Activated naive CD4-positive, alpha-beta T cell treated with anti-CD3 and anti-CD28 coated beads, Interleukin-2, amount 50 U/mL, for 16 hours (primary cell): ENCODE measurements at regions not wholly inside any gene's neighbourhood (a gene's known extent, or its start where the extent isn't known, plus 50 kb on each side); places are given as distances from the start of the nearest gene placed in this dataset.
"Not testable (repeated sequence)": the region's sequence is repeated elsewhere in the genome, so short reads cannot be mapped to it uniquely, and the experiment has no call there.

ENCODE experiments used
- DNase-seq: peaks from one replicate; pipeline ENCODE4 v3.0.0-alpha.2; 2020

DNA sequence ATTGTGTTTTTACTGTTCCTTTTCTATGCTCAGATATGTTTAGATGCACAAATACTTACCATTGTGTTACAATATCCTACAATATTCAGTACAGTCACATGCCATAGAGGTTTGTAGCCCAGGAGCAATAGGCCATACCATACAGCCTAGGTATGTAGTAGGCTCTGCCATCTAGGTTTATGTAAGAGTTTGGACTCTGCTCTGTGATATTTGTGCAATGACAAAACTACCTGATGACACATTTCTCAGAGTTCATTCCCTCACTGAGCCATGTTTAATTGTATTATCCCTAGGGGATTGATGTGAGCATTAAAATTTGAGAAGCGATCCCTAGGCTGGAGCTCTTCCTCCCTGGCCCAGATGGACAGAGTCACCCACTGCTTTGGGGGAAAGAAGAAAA is 270.0 kb upstream of the PROK2 start:
- no peak for DNase-seq

DNA sequence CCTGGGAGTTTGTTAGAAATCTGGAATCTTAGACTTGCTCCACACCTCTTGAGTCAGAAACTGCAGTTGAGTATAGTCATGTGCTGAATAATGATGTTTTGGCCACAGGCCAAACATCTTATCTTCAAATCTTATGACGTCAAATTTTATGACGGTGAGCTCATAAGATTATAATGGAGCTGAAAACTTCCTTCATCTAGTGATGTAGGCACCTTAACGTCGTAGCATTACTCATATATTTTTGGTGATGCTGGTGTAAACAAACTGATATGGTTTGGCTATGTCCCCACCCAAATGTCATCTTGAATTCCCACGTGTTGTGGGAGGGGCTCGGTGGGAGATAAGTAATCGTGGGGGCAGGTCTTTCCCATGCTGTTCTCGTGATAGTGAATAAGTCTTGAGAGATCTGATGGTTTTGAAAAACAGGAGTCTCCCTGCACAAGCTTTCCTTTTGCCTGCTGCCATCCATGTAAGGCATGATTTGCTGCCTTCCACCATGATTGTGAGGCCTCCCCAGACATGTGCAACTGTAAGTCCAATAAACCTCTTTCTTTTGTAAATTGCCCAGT is 268.0 kb upstream of the PROK2 start:
- no peak for DNase-seq

DNA sequence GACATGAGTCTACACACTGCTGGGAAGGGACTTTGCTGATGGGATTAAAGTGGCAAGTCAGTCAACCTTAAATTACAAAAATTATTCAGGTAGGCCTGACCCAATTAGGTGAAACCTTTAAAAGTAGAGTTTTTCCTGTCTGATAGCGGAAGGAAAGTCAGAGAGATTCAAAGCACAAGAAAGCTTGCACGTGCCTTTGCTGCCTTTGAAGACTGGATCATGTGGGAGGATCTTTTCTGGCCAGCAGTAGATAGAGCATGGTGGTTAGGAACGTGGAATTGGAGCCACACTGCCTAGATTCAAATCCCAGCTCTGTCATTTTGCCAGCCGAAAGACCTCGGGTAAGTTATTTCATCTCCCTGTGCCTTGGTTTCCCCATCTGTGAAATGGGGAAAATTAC is 265.8 kb upstream of the PROK2 start:
- DNase-seq = no peak

DNA sequence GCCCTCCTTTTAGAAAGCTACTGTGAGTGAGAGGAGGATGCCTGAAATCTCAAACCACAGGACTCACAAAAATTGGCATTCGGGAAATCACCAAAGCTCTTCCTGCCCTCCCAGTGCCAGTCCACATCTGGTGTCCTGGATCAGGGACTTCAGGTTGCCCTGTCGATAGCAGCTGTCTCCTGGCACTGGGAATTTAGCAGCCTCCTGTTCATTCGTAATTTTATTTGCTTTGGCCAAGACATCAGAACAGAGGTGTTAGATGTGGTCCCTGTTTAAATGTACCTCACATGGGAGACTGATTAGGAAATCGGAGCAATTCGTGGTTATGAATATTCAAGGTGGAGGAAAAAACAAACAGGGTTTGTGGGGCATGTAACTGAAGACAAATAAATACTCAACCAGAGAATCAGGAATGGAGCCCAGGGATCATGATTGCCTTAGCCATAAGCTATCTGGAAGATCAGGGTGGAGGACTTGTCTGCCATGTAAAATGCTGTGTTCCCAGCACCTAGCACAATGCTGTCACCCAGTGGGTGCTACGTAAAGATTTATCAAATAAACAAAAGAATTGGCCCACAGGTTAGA is 265.2 kb upstream of the PROK2 start:
- no peak for DNase-seq

DNA sequence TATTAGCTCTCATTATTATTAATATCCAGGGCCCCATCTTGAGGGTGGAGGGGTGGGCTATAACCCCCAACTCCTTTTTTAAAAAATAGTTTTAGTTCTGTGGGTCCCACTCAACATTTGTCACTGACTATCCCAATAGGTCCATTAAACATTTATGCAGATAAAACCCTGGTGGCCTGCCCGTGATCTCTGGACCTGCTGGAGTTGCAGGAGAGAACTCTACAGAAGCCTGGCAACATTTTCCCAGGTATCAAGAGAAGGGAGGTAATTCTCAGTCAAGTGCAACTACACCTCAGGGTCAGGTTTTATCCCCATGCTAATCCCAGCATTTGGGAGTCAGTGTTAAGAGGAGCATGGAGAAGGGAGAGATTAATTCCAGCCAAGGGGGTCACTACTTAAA is 264.4 kb upstream of the PROK2 start:
- no peak for DNase-seq

DNA sequence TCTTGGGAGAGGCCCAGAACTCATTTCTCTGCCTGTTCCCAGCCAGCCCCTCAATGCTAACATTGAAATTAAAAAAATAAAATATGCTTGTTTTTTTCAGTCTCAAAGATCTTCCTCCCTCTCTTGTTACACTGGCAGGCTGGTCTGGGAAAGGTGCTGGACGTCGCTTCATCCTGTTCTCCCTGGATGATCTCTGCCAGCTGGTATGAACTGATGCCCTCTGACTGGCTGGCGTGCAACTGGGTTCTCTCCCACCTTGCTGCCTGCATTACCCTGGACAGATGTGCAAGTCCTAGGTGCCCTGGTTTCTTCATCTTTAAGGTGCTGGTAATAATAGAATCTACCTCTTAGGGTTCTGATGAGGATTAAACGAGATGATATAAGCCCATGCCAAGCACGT is 263.9 kb upstream of the PROK2 start:
- no peak for DNase-seq

DNA sequence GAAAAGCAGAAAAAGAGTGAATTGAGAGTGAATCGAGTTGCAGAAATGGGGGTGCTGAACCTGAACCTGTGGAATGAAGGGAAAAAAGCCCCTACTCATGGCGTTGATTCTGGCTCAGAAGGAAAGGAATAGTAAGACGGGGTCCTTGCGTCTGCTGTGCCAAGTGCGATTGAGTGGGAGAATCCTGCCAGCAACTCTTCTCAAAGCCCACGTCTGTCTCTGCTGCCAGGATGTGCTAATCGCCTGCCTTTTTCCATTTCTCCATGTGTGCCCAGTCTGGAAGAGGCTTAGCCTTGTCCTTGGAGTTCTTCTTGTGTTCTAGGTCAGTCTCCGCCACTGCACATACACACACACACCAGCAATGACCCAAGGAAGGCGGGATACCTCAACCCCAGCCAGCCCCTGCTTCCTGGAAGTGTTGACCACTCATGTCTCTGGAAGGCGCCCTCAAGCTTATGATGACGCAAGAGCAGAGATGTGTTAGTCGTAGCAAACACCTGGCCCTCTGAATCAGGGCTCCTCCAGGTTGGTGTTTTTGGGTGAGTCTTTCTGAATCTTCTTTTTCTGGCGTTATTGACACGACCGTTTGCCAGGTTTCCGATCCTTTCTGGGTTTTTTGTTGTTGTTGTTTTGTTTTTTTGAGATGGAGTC is 262.4 kb upstream of the PROK2 start:
- no peak for DNase-seq

DNA sequence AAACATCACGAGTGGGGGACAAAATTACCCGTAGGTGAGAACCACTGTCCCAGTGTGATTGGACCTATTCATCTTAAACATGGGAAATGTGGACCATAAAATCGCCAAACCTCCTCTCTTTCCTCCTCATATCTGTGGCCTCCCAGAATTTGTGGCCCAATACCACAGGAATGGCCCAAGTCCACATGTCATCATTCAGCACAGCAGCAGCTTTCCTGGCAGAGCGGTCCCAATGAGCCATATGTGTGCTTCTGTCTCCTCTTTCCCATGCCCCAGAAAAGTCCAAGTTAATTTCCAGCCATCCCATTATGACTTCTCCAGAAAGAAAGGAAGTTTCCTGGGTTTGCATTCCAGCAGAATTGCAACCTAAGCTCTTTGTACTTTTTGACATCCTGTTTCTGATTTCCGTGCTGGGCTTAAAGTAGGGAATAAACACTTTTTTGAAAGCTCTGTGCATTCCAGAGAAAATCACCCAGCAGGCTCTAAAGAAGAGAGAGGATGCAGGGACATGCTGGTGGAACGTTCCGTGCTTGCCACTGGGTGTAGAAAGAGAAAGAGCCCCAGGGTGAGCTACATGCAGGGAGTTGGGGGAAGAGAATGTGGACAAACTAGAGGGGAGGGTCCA is 259.4 kb upstream of the PROK2 start:
- no peak for DNase-seq

DNA sequence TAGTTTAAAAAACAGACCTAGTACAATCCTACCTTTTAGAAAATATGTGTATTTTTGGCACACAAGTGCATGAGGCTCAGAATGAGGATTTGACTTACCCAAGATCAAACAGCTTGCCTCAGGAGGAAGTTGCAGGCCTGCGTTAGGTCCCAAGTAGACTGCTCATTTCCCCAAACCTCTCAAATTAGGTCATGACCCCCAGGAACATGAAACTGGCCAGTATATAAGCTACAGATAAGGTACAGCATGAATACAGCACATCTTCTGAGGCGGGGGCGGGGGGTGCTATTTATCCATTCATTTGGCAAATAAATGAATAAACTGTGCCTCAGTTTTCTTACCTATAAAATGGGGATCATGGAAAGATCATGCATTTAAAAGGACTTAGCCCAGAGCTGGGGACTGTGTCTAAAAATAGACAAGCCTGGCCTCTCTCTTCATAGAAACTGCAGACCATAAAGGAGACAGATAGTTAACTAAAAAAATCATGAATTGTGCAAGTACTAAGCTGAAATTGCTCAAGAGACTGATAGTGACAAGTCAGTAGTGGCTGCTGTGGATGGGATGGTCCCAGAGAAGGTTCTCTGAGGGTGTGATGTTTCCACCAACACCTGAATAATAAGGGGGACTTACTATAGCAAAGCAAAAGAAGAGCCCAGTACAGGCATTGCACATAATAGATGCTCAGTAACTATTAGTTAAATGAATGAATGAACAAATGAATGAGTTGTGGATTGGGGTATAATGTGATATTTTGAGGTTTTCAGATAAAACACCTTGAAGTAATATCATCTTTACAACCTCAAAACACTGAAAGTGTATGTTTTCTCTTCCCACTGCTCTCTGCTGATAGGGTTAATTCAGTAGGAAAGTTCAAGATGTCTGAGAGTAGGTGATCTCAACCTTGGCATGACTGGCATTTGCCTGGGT is 258.5 kb upstream of the PROK2 start:
- DNase-seq = no peak

DNA sequence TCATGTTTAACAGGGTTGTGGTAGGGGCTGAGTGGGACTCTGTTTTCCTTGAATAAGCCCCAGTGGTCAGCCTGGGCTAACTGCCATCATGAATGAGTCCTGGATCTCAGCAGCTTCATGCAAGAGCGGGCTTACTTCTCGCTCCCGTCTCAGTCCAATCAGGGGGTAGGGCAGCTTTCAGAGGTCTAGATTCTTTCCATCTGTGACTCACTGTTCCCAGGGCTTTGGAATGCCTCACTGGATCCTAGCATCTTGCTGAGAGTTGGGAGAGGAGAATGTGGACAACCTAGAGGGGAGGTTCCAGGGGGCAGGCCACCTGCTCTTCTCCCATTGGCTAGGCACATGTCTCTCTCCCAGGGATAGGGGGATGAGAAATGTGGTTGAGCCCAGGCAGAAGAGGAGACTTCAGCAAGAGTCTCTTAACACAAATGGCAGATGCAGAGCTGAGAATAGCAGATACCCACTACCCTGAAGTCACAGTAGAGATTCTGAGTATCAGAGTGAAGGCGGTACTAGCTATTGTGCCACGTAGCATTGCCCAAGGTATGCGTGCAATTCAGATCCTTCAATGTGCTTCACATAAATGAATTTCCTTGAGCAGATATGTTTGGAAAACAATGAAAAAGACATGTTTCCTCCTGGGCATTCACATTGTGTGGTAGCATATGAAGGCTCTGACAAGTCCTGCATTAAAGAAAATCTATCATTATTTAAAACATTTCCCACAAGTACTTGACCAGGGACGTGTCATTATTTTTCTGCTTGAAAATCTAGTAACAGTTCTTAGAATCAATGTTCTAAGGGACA is 257.7 kb upstream of the PROK2 start:
- no peak for DNase-seq

DNA sequence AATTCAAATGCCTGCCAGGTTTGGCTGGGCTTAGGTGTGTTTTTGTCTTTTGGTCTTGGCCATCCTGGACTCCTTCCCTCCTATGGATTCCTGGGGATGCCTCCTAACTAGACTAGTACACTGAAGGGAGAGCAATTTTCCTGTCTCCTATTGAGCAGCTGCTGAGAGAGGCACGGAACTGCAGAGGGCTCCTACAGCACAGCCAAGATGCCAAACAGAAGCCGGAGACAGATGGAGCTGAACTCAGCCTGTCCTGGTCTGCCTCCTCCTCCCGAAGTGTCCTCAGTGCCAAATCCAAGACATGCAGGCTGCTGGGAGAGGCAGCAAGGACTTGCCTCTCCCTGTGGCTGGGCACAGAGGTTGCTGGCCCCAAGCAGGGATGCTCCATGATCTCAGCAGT is 256.6 kb upstream of the PROK2 start:
- DNase-seq = no peak

DNA sequence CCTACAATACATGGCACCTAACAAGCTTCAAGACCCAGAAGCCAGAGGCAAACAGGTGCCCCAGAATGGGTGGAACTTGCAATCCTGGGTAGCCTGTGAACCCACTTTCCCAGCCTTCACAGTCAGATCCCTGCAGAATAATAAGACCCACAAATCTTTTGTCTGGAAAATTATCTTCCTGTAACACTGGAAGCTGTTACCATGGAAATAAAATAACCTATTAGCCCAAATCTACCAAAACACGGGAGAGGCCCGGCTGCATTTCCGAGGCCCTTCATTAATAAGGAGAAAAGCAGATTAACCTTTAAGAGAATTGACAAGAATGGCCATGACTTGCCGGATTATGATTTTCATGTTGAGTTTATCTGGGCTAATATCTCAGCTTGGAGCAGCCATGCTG is 256.1 kb upstream of the PROK2 start:
- DNase-seq = no peak

DNA sequence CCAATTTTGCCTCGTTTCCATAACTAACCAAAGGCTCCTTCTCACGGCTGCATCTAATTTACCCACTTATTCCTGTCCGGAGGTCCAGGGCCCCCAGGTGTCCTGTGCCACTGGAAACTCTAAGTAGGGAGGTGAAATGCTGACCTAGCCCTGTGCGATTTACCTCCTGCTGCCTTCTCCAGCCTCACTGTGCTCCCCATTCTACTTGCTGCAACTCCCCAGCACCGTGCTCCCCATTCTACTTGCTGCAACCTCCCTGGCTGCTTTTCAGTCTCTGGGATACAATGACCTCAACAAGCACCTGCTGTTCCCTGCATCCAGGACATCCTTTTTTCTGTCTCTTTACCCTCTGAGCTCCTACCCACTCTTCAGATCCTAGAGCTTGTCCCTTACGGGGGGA is 254.7 kb upstream of the PROK2 start:
- no peak for DNase-seq

DNA sequence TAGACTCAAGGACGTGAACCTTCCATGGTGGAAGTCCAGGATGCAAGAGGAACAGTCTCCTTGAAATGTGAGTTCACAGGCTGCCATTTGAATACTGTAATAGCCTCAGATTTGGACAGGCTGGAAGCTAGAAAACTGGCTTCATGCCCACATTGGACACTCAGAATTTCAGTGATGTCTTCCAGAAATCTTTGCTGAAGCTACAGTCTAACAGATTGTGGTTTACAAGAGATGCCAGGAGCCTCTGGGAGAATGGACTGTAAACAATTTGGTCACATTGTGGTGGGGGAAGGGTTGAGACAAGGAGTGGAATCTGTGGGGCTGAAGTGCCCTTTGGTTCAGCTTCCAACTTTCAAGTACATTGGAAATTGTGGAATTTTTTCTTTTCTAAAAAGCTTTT is 252.0 kb upstream of the PROK2 start:
- DNase-seq = no peak

DNA sequence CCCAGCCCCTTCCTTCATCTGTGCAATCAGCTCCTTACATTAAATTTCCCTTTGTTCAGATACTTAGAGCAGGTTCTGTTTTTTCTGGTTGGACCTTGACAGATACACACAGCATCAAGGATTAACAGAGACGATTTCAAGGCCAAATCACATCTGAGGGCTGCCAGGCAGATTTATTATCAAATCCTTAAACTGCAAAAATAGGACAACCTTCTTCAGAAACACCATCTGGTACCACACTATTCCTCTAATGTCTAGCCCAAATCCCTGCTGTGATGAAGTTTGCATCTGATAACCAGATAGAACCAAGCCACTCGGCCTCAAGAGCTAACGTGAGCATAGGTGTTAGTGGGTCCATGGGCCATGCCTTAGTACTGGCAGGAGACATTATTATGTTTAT is 250.7 kb upstream of the PROK2 start:
- no peak for DNase-seq

DNA sequence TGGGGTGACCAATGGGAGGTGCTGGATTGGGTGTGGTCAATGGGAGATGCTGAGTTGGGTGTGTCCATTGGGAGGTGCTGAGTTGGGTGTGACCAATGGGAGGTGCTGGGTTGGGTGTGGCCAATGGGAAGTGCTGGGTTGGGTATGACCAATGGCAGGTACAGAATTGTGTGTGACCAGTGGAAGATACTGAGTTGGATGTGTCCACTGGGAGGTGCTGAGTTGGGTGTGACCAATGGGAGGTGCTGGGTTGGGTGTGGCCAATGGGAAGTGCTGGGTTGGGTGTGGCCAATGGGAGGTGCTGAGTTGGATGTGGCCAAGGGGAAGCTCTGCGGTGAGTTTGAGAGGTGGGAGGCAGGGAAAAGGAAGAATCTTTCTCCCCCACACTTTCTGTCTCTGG is 250.0 kb upstream of the PROK2 start:
- no peak for DNase-seq

DNA sequence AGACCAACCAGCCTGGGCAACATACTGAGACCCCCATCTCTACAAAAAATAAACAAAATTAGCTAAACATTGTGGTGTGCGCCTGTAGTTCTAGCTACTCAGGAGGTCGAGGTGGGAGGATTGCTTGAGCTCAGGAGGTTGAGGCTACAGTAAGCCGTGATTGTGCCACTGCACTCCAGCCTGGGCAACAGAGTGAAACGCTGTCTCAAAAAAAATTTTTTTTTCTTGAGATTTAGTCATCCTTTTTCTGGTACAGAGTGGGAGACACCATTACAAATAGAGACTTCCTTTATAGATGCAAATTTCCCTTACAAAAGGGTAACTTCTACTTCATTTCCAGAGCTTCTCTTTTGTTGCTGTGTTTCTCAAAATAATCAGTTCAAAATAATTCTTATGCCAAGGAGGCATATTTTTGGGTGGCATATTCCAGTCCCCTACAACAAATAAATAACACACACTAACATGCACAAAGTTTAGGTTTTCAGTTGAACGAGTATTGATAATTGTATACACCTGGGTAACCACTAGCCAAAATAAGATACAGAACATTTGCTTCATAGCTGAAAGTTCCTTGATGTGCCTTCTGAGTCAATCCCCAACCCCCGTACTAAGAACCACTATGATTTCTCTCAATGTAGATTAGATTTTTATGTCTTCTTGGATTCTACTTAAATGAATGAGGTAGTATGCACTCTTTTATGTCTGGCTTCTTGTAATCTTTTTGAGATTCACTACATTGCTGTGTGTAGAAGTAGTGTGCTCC is 248.9 kb upstream of the PROK2 start:
- DNase-seq = no peak

DNA sequence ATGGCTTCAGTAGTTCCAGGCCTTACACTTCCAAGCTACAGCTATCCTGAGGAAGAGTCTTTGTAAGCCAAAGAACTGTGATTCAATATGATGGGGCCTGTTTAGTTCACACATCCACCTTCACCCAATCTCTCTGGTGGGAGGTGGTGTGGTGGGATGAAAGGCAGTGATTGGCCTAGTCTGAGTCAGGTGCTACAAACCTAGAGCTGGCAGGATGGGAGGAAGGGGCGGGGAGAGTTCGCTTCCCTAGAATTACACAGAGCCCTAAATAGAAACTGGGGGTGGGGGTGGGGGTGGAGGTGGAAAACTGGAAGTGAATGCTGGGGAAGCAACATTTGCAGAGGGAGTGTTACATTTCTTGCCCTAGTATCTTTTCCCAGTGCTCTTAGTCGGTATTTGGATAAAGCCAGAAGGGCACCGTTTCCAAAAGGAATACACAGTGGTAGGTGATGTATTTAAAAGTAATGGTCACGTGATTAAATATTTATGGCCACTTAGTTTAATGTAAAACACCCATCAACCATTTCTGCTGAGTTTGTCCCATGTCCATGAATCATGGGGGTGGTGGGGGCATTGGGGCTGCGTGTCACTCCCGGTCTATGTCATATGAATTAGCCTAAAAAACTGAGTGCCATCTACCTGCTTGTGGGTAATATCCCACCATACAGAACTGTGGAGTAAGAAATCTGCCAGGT is 247.6 kb upstream of the PROK2 start:
- no peak for DNase-seq

DNA sequence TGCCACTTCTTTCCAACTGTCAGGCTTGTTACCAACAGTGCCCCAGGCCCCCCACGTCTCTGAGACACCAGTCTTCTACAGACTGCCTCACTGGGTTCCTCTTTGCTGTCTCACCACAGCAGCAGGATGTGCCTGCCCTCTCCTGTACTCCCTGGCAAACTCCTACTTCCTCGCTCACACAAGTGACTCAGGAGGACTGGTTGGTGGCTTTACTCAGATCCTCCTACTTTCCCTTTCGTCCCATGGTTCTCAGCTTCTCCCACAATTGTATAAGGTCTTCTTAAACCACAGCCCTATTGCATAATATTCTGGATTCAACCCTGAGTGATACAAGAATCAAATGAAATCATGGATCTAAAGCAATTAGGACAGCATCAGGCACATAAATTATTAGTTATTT is 246.6 kb upstream of the PROK2 start:
- DNase-seq = no peak

DNA sequence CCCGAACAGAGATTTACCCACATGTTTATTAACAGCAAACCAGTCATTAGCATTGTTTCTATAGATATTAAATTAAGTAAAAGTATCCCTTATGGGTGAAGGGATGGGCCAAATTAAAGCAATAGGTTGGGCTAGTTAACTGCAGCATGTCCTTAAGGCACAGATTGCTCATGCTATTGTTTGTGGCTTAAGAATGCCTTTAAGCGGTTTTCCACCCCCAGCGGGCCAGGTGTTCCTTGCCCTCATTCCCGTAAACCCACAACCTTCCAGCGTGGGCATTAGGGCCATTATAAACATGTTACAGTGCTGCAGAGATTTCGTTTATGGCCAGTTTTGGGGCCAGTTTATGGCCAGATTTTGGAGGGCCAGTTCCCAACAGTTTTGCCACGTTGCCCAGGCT is 245.3 kb upstream of the PROK2 start:
- not testable (repeated sequence) for DNase-seq

DNA sequence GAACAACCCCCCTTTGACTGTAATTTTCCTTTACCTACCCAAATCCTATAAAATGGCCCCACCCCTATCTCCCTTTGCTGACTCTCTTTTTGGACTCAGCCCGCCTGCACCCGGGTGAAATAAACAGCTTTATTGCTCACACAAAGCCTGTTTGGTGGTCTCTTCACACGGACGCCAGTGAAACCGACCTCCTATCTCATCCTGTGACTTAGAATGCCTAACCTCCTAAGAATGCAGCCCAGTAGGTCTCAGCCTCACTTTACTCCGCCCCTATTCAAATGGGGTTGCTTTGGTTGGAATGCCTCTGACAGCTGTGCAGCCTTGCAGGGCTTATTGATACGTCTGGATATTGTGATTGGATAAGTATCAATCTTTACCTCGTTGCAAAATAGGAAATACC is 243.8 kb upstream of the PROK2 start:
- not testable (repeated sequence) for DNase-seq
